ENCODE measurements at regions not wholly inside any gene's neighbourhood (a gene's known extent, or its start where the extent isn't known, plus 50 kb on each side); places are given as distances from the start of the nearest gene placed in this dataset.

DNA sequence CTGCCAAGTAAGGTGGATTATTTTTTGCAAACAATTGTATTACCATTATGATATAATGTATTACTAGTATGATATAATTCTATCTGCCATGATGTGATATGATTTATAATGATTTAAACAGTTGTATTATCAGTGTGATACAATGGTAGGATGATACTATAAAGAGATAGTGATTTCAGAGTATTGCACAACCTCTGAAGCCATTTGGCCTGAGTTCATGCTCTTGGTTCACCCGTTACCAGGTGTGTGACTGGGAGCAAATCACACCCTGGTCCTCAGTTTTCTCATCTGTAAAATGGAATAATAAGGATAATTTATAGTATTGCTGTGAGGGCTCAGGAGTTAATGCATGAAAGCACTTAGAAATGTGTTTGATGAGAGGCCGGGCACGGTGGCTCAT lies 905.0 kb upstream of the RBFOX1 start:
- TF ChIP-seq SUZ12 (IDR thresholded peaks at IDR 0.05) (no peak), SP1 (IDR thresholded peaks at IDR 0.05) (no peak), BHLHE40 (IDR thresholded peaks at IDR 0.05; ENCODE audit: borderline replicate concordance) (no peak), ELF4 (IDR thresholded peaks at IDR 0.05) (no peak), CTBP1 (IDR thresholded peaks at IDR 0.05; ENCODE audit: borderline replicate concordance) (no peak), ZNF384 (IDR thresholded peaks at IDR 0.05) (no peak), TARDBP (IDR thresholded peaks at IDR 0.05) (no peak), FOXA1 (IDR thresholded peaks at IDR 0.05) (no peak), FOXK2 (IDR thresholded peaks at IDR 0.05) (no peak), FOXM1 (IDR thresholded peaks at IDR 0.05; ENCODE audit: borderline replicate concordance) (no peak)
- TF ChIP-seq, protein P1, sequence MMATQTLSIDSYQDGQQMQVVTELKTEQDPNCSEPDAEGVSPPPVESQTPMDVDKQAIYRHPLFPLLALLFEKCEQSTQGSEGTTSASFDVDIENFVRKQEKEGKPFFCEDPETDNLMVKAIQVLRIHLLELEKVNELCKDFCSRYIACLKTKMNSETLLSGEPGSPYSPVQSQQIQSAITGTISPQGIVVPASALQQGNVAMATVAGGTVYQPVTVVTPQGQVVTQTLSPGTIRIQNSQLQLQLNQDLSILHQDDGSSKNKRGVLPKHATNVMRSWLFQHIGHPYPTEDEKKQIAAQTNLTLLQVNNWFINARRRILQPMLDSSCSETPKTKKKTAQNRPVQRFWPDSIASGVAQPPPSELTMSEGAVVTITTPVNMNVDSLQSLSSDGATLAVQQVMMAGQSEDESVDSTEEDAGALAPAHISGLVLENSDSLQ (IDR thresholded peaks at IDR 0.05), result no peak
